MM.1S (cell line): ENCODE measurements at regions not wholly inside any gene's neighbourhood (a gene's known extent, or its start where the extent isn't known, plus 50 kb on each side); places are given as distances from the start of the nearest gene placed in this dataset.

Source experiments
- DNase-seq: peaks from one replicate; pipeline ENCODE4 v3.0.0-alpha.2; 2015
- H2AFZ ChIP-seq: fragments of 300-600 bp; sonication (generic); 2 replicates; pipeline ENCODE4 v1.6.0; 2016; ENCODE audit warnings: antibody characterized with exemption, low read length
- H3F3A ChIP-seq: fragments of 300-600 bp; sonication (generic); 2 replicates; pipeline ENCODE4 v1.6.1; 2016; ENCODE audit warnings: mild to moderate bottlenecking, antibody characterized with exemption, low read length, moderate library complexity, mixed read lengths; ENCODE audit not compliant: insufficient read depth
- H3K27ac ChIP-seq: fragments of 300-600 bp; sonication (generic); 2 replicates; pipeline ENCODE4 v1.5.1; 2016; ENCODE audit warnings: mild to moderate bottlenecking, low read length
- H3K27me3 ChIP-seq: fragments of 300-600 bp; sonication (generic); replicated peaks from 2 replicates; pipeline ENCODE4 v1.6.0; 2016; ENCODE audit warnings: low read length; ENCODE audit not compliant: insufficient read depth
- H3K36me3 ChIP-seq: fragments of 300-600 bp; sonication (generic); replicated peaks from 2 replicates; pipeline ENCODE4 v1.6.1; 2016; ENCODE audit warnings: mild to moderate bottlenecking, low read length, mixed read lengths; ENCODE audit not compliant: insufficient read depth
- H3K4me1 ChIP-seq: fragments of 300-600 bp; sonication (generic); 2 replicates; pipeline ENCODE4 v1.6.1; 2016; ENCODE audit warnings: low read length, mixed read lengths
- H3K4me2 ChIP-seq: fragments of 300-600 bp; sonication (generic); 2 replicates; pipeline ENCODE4 v1.6.0; 2016; ENCODE audit warnings: low read depth, low read length
- H3K4me3 ChIP-seq: fragments of 300-600 bp; sonication (generic); 2 replicates; pipeline ENCODE4 v1.5.1; 2016; ENCODE audit warnings: low read length, mixed read lengths
- H3K79me2 ChIP-seq: fragments of 300-600 bp; sonication (generic); 2 replicates; pipeline ENCODE4 v1.6.1; 2016; ENCODE audit warnings: mixed run types, low read length, mixed read lengths
- H3K9ac ChIP-seq: fragments of 300-600 bp; sonication (generic); 2 replicates; pipeline ENCODE4 v1.6.1; 2016; ENCODE audit warnings: low read length, mixed read lengths
- H3K9me2 ChIP-seq: fragments of 300-600 bp; sonication (generic); replicated peaks from 2 replicates; pipeline ENCODE4 v1.6.1; 2016; ENCODE audit warnings: mild to moderate bottlenecking, low read length, mixed read lengths; ENCODE audit not compliant: insufficient read depth
- H3K9me3 ChIP-seq: fragments of 300-600 bp; sonication (generic); replicated peaks from 2 replicates; pipeline ENCODE4 v1.6.1; 2016; ENCODE audit warnings: mild to moderate bottlenecking, low read length, mixed read lengths; ENCODE audit not compliant: insufficient read depth
- H4K20me1 ChIP-seq: fragments of 300-600 bp; sonication (generic); 2 replicates; pipeline ENCODE4 v1.6.1; 2016; ENCODE audit warnings: mild to moderate bottlenecking, low read length, moderate library complexity, mixed read lengths; ENCODE audit not compliant: insufficient read depth
- CTCF ChIP-seq: fragments of 300-600 bp; sonication (generic); IDR thresholded peaks from 2 replicates; pipeline ENCODE4 v1.5.1; 2016; ENCODE audit warnings: antibody characterized with exemption, low read length, mixed read lengths
- EZH2 ChIP-seq: fragments of 300-600 bp; sonication (generic); optimal IDR thresholded peaks from 2 replicates; pipeline ENCODE3; 2017; ENCODE audit warnings: low read depth, mild to moderate bottlenecking, antibody characterized with exemption, low read length, mixed read lengths
- EZH2phosphoT487 ChIP-seq: fragments of 300-600 bp; sonication (generic); IDR thresholded peaks from 2 replicates; pipeline ENCODE4 v1.6.1; 2018; ENCODE audit warnings: antibody characterized with exemption, low read length

- DNase-seq: peak; percentile 25
- peak overlapping the region; percentile 45; the same call in 1 of the 2 replicates for H3K27ac ChIP-seq
- H3K9me3 ChIP-seq: no peaks in the 10 kb centered on the region
- H3K79me2 ChIP-seq: no peaks in the 10 kb centered on the region
- TF ChIP-seq EZH2phosphoT487: no peak
- H3F3A ChIP-seq: 0 out of 2 replicates have a peak, but pooled peaks cover 2% of the 10 kb centered on the region
- H2AFZ ChIP-seq: no peak overlapping the region
- H4K20me1 ChIP-seq: no peaks in the 10 kb centered on the region
- no peak overlapping the region for H3K4me3 ChIP-seq
- H3K36me3 ChIP-seq: no peaks in the 10 kb centered on the region
- H3K9ac ChIP-seq: no peak overlapping the region
- H3K9me2 ChIP-seq: no peaks in the 10 kb centered on the region
- H3K4me1 ChIP-seq: peaks cover 12% of the 10 kb centered on the region
- H3K4me2 ChIP-seq: 0 out of 2 replicates have a peak overlapping the region, but pooled peaks have one; percentile 9
- H3K27me3 ChIP-seq: no peaks in the 10 kb centered on the region
Measured at GRCh38 chr16:80114699-80115098, 426.1 kb upstream of the DYNLRB2 start.

- H3K4me3 ChIP-seq: no peak overlapping the region
- H4K20me1 ChIP-seq: no peaks in the 10 kb centered on the region
Measured at GRCh38 chr16:80113873-80114574, 426.8 kb upstream of the DYNLRB2 start.

GRCh38 chr16:80109581-80109980 is 431.2 kb upstream of the DYNLRB2 start:
- H3K27ac ChIP-seq: no peak overlapping the region
- H3K4me3 ChIP-seq: no peak overlapping the region
- H3K9me2 ChIP-seq: no peaks in the 10 kb centered on the region
- no peaks in the 10 kb centered on the region for H4K20me1 ChIP-seq
- no peaks in the 10 kb centered on the region for H3K27me3 ChIP-seq
- no peaks in the 10 kb centered on the region for H3F3A ChIP-seq
- no peak overlapping the region for H3K9ac ChIP-seq
- no peak for TF ChIP-seq EZH2
- no peaks in the 10 kb centered on the region for H3K36me3 ChIP-seq
- no peak overlapping the region for H2AFZ ChIP-seq
- H3K4me1 ChIP-seq: peaks cover 7% of the 10 kb centered on the region
- H3K4me2 ChIP-seq: no peak overlapping the region
- no peak for DNase-seq
- no peaks in the 10 kb centered on the region for H3K79me2 ChIP-seq
- H3K9me3 ChIP-seq: no peaks in the 10 kb centered on the region

More at GRCh38 chr16:80113873-80114574, 426.8 kb upstream of the DYNLRB2 start:
- no peaks in the 10 kb centered on the region for H3K27me3 ChIP-seq
- DNase-seq: no peak
- H3K36me3 ChIP-seq: no peaks in the 10 kb centered on the region
- TF ChIP-seq EZH2phosphoT487 (no peak), EZH2 (no peak), CTCF (no peak)
- peaks cover 12% of the 10 kb centered on the region for H3K4me1 ChIP-seq
- 0 out of 2 replicates have a peak, but pooled peaks cover 2% of the 10 kb centered on the region for H3F3A ChIP-seq
- H3K9me3 ChIP-seq: no peaks in the 10 kb centered on the region
- H2AFZ ChIP-seq: no peak overlapping the region
- no peaks in the 10 kb centered on the region for H3K9me2 ChIP-seq
- no peak overlapping the region for H3K9ac ChIP-seq
- peak overlapping the region; percentile 31; the same call in 1 of the 2 replicates for H3K27ac ChIP-seq
- no peaks in the 10 kb centered on the region for H3K79me2 ChIP-seq
- H3K4me2 ChIP-seq: 0 out of 2 replicates have a peak overlapping the region, but pooled peaks have one; percentile 6

- Histone ChIP-seq H3K27me3 (no peaks in the 10 kb centered on the region), H3K4me1 (no peaks in the 10 kb centered on the region), H3K27ac (no peak overlapping the region), H3K79me2 (no peaks in the 10 kb centered on the region), H3K9me2 (no peaks in the 10 kb centered on the region), H3K4me2 (no peak overlapping the region), H3K9me3 (no peaks in the 10 kb centered on the region), H2AFZ (no peak overlapping the region), H3K36me3 (no peaks in the 10 kb centered on the region), H3K4me3 (no peak overlapping the region), H4K20me1 (no peaks in the 10 kb centered on the region), H3F3A (no peaks in the 10 kb centered on the region), H3K9ac (no peak overlapping the region)
- TF ChIP-seq CTCF (no peak), EZH2 (no peak), EZH2phosphoT487 (no peak)
- DNase-seq: no peak
Measured at GRCh38 chr16:80107900-80108299, 432.9 kb upstream of the DYNLRB2 start.
